ENCODE measurements at regions not wholly inside any gene's neighbourhood (a gene's known extent, or its start where the extent isn't known, plus 50 kb on each side); places are given as distances from the start of the nearest gene placed in this dataset.

DNA sequence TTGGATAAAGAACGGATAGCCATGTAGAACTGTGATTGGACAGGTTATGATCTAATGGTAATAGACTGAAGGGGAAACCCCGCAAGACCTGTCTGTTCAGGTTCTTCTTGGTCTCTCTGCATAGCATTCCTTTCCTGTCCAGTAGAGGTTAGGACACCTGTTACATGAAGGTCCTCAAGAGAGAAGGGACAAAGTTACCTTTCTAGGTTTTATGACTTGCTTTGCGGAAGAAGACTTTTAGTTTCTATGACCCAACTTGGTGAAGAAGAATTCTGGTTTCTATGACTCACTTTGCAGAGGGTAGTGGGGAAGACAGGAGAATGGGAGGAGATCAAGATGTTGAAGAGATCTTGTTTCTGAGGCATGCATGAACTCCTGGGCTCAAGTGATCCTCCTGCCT, 97.9 kb upstream of the C3orf80 start:
- TF ChIP-seq, protein P1, sequence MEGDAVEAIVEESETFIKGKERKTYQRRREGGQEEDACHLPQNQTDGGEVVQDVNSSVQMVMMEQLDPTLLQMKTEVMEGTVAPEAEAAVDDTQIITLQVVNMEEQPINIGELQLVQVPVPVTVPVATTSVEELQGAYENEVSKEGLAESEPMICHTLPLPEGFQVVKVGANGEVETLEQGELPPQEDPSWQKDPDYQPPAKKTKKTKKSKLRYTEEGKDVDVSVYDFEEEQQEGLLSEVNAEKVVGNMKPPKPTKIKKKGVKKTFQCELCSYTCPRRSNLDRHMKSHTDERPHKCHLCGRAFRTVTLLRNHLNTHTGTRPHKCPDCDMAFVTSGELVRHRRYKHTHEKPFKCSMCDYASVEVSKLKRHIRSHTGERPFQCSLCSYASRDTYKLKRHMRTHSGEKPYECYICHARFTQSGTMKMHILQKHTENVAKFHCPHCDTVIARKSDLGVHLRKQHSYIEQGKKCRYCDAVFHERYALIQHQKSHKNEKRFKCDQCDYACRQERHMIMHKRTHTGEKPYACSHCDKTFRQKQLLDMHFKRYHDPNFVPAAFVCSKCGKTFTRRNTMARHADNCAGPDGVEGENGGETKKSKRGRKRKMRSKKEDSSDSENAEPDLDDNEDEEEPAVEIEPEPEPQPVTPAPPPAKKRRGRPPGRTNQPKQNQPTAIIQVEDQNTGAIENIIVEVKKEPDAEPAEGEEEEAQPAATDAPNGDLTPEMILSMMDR (IDR thresholded peaks at IDR 0.05; ENCODE audit: insufficient read depth, low read depth, low read length) = no peak
- no peak overlapping the region for H3K4me3 ChIP-seq (ENCODE audit: low read depth, low read length)
- no peak for DNase-seq (ENCODE audit: low read depth)

DNA sequence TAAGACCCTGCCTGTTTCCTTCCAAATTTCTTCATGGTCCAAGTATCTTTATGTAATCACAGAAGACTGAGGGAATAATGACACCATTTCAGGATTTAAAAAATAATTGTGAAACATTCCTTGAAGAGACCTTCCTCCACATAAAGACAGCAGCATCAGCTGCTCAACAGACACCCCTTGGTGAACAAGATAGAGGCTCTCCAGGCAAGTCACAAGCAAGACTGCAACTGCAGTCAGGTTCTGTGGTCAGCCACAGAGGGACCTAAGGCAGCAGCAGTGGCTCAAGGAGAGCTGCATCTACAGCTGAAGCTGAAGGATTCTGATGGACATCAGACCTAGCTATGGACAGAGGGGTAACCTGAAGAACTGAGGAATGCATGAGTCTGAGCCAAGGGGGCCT, 97.2 kb upstream of the C3orf80 start:
- DNase-seq (ENCODE audit: low read depth) = no peak

DNA sequence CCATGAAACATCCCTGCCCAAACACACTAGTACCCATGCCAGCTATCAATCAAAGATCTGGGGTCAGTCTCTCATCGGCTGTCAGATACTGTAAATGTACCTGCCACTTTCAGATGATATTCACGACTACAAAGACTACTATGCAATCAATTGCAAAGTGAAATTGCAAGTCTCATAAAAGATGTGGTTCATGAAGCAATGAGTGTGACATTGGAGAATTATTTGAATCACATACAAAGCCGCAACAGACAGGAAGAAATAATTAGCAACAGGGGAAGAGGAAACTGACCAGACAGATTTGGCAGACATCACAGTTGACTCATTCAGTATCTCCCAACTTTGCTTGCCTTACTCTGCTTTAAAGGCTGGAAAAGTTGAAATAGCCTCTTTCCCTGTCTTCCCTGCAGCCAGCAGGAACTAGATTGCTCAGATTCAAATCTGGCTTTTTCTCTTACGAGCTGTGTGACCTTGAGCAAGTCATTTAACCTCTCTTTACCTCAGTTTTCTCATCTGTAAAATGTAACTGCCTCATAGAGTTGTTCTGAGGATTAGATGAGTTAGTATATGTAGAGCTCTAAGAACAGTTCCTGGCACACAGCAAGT, 95.7 kb upstream of the C3orf80 start:
- DNase-seq (ENCODE audit: low read depth) = peak; percentile 94
- no peak overlapping the region for H3K4me3 ChIP-seq (ENCODE audit: low read depth, low read length)
- TF ChIP-seq, protein P1 (IDR thresholded peaks at IDR 0.05; ENCODE audit: insufficient read depth, low read depth, low read length) = no peak

More for the DNA sequence above, 97.2 kb upstream of the C3orf80 start:
- H3K4me3 ChIP-seq (ENCODE audit: low read depth, low read length) = no peak overlapping the region
- TF ChIP-seq, protein P1 (IDR thresholded peaks at IDR 0.05; ENCODE audit: insufficient read depth, low read depth, low read length) = no peak

DNA sequence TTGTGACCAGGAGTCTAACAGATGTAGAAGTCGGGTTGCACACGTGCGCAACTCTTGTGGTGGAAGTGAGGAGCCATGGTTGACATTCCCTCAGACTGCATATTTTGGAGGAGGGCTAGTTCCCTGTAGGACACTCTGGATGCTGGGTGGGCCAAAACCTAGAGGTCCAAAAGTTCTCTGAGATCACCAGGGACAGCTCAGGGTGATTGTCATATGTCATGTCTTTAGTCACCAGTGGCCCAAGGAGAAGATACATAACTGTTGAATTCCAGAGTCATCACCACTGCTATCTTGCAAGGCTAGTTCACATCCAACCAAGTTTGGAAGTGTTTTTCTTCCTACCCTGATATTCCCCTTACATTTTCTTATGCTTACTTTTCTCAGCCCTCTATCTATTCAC, 95.2 kb upstream of the C3orf80 start:
- no peak overlapping the region for H3K4me3 ChIP-seq (ENCODE audit: low read depth, low read length)
- TF ChIP-seq, protein P1 (IDR thresholded peaks at IDR 0.05; ENCODE audit: insufficient read depth, low read depth, low read length) = no peak
- DNase-seq (ENCODE audit: low read depth) = no peak

DNA sequence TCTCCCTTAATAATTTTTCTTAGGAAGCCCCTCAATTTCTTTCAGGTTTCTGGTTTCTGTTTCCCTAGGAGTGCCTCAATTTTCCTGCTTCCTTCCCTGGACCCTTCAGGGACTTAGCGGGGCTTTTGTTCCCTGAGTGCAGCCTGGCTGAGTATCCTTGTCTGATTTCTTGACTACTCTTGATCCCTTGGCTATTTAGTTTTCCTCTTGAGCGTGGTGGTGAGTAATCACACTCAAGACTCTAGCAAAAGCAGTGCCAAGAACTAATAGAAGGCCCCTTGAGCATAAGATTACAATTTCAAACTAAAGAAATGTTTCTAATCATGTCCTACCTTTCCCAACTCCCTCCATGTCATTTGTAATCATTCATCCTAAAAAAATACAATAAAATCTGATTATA, 94.3 kb upstream of the C3orf80 start:
- TF ChIP-seq, protein P1 (IDR thresholded peaks at IDR 0.05; ENCODE audit: insufficient read depth, low read depth, low read length) = no peak

DNA sequence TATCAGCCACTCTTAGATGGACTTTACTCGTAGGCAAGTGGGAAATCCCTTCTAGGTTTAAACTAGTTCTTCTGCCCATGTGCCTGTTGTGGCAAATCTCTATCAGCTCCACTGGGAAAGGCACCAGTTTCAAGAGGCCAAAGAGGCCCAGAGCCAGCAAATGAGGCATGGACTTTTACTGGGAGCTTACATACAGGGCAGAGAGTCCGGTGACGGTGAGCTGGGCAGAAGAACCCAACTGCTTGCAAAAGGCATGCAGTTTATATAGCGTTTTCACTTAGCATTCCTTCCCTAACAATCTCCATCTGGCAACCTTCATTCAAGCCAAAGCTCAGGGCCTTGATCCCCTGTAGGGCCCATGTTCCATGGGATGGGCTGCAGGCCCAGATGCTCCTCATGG, 93.0 kb upstream of the C3orf80 start:
- H3K4me3 ChIP-seq (ENCODE audit: low read depth, low read length) = no peak overlapping the region
- TF ChIP-seq, protein P1 (IDR thresholded peaks at IDR 0.05; ENCODE audit: insufficient read depth, low read depth, low read length) = no peak
- DNase-seq (ENCODE audit: low read depth) = no peak

More for the DNA sequence above, 94.3 kb upstream of the C3orf80 start:
- H3K4me3 ChIP-seq (ENCODE audit: low read depth, low read length) = no peak overlapping the region
- peak; percentile 33 for DNase-seq (ENCODE audit: low read depth)

DNA sequence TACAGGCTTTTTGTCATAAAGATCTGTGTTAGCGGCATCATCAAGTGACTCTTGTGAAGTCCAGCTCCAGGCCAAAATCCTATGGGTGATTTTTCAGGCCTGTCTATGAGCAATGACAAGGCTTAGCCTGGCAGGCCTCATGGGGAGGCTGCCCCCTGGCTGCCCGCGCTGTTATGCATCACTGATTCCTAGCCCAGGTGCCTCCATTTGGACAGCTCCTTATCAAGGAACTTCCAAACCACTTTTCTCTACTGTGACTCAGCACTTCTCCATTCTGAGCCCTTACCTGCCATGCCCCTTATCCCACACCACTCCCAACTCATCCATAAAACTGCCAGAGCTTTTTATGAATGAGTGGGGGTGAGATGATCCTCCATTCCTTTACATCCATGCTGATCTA, 91.5 kb upstream of the C3orf80 start:
- H3K4me3 ChIP-seq (ENCODE audit: low read depth, low read length) = no peak overlapping the region
- TF ChIP-seq, protein P1 (IDR thresholded peaks at IDR 0.05; ENCODE audit: insufficient read depth, low read depth, low read length) = peak; percentile 11
- DNase-seq (ENCODE audit: low read depth) = no peak
